SK-N-SH treated with all-trans-retinoic acid at 6 μM for 48 hours (cell line): ENCODE measurements at regions not wholly inside any gene's neighbourhood (a gene's known extent, or its start where the extent isn't known, plus 50 kb on each side); places are given as distances from the start of the nearest gene placed in this dataset.

Experiments
- ATAC-seq: fragments of 200-7000 bp; cut with Tn5 transposase; 3 replicates; pipeline ENCODE4 v1.9.1; 2020; ENCODE audit warnings: mild to moderate bottlenecking, moderate library complexity
- ARNTL ChIP-seq: fragments of 450-650 bp; formaldehyde crosslinking; IDR thresholded peaks from 2 replicates; pipeline ENCODE4 v1.5.0; 2020; ENCODE audit warnings: low read depth, mild to moderate bottlenecking, moderate library complexity, borderline replicate concordance
- BACH2 ChIP-seq: fragments of 250-450 bp; sonication (Bioruptor Pico); IDR thresholded peaks from 2 replicates; pipeline ENCODE4 v1.9.0; 2021; ENCODE audit warnings: mild to moderate bottlenecking, borderline replicate concordance
- CSDC2 ChIP-seq: fragments of 250-450 bp; sonication (Bioruptor Pico); IDR thresholded peaks from 2 replicates; pipeline ENCODE4 v1.5.0; 2020; ENCODE audit warnings: mild to moderate bottlenecking, moderate library complexity
- CSRNP3 ChIP-seq: fragments of 250-450 bp; sonication (Bioruptor Pico); IDR thresholded peaks from 2 replicates; pipeline ENCODE4 v1.5.1; 2021; ENCODE audit warnings: mild to moderate bottlenecking, moderate library complexity
- ESRRG ChIP-seq: fragments of 250-450 bp; sonication (Bioruptor Pico); IDR thresholded peaks from 2 replicates; pipeline ENCODE4 v1.6.1; 2021; ENCODE audit warnings: mild to moderate bottlenecking
- GLIS3 ChIP-seq: fragments of 250-450 bp; sonication (Bioruptor Pico); IDR thresholded peaks from 2 replicates; pipeline ENCODE4 v1.5.0; 2020; ENCODE audit warnings: mild to moderate bottlenecking, moderate library complexity
- OSR1 ChIP-seq: fragments of 250-450 bp; sonication (Bioruptor Pico); IDR thresholded peaks from 2 replicates; pipeline ENCODE4 v1.8.0; 2022; ENCODE audit warnings: moderate library complexity, mild to moderate bottlenecking, inconsistent platforms
- PATZ1 ChIP-seq: fragments of 250-450 bp; sonication (Bioruptor Pico); IDR thresholded peaks from 2 replicates; pipeline ENCODE4 v1.8.0; 2020; ENCODE audit warnings: mild to moderate bottlenecking, moderate library complexity, borderline replicate concordance
- POU6F1 ChIP-seq: fragments of 250-450 bp; sonication (Bioruptor Pico); IDR thresholded peaks from 2 replicates; pipeline ENCODE4 v1.8.0; 2021; ENCODE audit warnings: low read depth, mild to moderate bottlenecking, moderate library complexity, borderline replicate concordance
- PPARA ChIP-seq: fragments of 250-450 bp; sonication (Bioruptor Pico); IDR thresholded peaks from 2 replicates; pipeline ENCODE4 v1.5.0; 2020; ENCODE audit warnings: mild to moderate bottlenecking, borderline replicate concordance
- RARB ChIP-seq: fragments of 250-450 bp; sonication (Bioruptor Pico); IDR thresholded peaks from 2 replicates; pipeline ENCODE4 v1.8.0; 2021; ENCODE audit warnings: mild to moderate bottlenecking, moderate library complexity
- SNAI2 ChIP-seq: fragments of 250-450 bp; sonication (Bioruptor Pico); IDR thresholded peaks from 2 replicates; pipeline ENCODE4 v1.5.0; 2020; ENCODE audit warnings: mild to moderate bottlenecking, moderate library complexity
- TCF4 ChIP-seq: fragments of 250-450 bp; sonication (Bioruptor Pico); IDR thresholded peaks from 2 replicates; pipeline ENCODE4 v1.8.0; 2021; ENCODE audit warnings: mild to moderate bottlenecking, moderate library complexity, borderline replicate concordance
- TOX ChIP-seq: fragments of 250-450 bp; sonication (Bioruptor Pico); IDR thresholded peaks from 2 replicates; pipeline ENCODE4 v1.8.0; 2021; ENCODE audit warnings: mild to moderate bottlenecking, moderate library complexity, borderline replicate concordance
- ZC3H10 ChIP-seq: fragments of 250-450 bp; sonication (Bioruptor Pico); IDR thresholded peaks from 2 replicates; pipeline ENCODE4 v1.5.1; 2021; ENCODE audit warnings: mild to moderate bottlenecking, moderate library complexity
- ZFP3 ChIP-seq: fragments of 250-450 bp; sonication (Bioruptor Pico); IDR thresholded peaks from 2 replicates; pipeline ENCODE4 v1.5.0; 2020; ENCODE audit warnings: mild to moderate bottlenecking, moderate library complexity
- ZFP30 ChIP-seq: fragments of 450-650 bp; formaldehyde crosslinking; IDR thresholded peaks from 2 replicates; pipeline ENCODE4 v1.5.0; 2022; ENCODE audit warnings: mild to moderate bottlenecking, moderate library complexity
- ZNF70 ChIP-seq: fragments of 450-650 bp; formaldehyde crosslinking; IDR thresholded peaks from 2 replicates; pipeline ENCODE4 v1.5.0; 2020; ENCODE audit warnings: mild to moderate bottlenecking, moderate library complexity
- ZNF8 ChIP-seq: fragments of 450-650 bp; formaldehyde crosslinking; IDR thresholded peaks from 2 replicates; pipeline ENCODE4 v1.5.0; 2020; ENCODE audit warnings: mild to moderate bottlenecking, moderate library complexity
- TF ChIP-seq, protein P1 (sequence below): fragments of 250-450 bp; sonication (Bioruptor Pico); IDR thresholded peaks from 2 replicates; pipeline ENCODE4 v1.5.1; 2020; ENCODE audit warnings: low read depth, mild to moderate bottlenecking, moderate library complexity
- TF ChIP-seq, protein P2 (sequence below): fragments of 250-450 bp; sonication (Bioruptor Pico); IDR thresholded peaks from 2 replicates; pipeline ENCODE4 v1.5.0; 2020; ENCODE audit warnings: mild to moderate bottlenecking, moderate library complexity

GRCh38 chr2:17061028-17061427, 395.4 kb upstream of the CYRIA start:
- TF ChIP-seq ZC3H10 (CRISPR knock-in tag) (no peak), TCF4 (no peak), ZFP3 (CRISPR knock-in tag) (no peak), CSDC2 (CRISPR knock-in tag) (no peak), TOX (CRISPR knock-in tag) (no peak)
- TF ChIP-seq, protein P1, sequence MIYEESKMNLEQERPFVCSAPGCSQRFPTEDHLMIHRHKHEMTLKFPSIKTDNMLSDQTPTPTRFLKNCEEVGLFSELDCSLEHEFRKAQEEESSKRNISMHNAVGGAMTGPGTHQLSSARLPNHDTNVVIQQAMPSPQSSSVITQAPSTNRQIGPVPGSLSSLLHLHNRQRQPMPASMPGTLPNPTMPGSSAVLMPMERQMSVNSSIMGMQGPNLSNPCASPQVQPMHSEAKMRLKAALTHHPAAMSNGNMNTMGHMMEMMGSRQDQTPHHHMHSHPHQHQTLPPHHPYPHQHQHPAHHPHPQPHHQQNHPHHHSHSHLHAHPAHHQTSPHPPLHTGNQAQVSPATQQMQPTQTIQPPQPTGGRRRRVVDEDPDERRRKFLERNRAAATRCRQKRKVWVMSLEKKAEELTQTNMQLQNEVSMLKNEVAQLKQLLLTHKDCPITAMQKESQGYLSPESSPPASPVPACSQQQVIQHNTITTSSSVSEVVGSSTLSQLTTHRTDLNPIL (CRISPR knock-in tag): no peak
- TF ChIP-seq, all 23 proteins: peak for 0
- no peak for ATAC-seq

DNA sequence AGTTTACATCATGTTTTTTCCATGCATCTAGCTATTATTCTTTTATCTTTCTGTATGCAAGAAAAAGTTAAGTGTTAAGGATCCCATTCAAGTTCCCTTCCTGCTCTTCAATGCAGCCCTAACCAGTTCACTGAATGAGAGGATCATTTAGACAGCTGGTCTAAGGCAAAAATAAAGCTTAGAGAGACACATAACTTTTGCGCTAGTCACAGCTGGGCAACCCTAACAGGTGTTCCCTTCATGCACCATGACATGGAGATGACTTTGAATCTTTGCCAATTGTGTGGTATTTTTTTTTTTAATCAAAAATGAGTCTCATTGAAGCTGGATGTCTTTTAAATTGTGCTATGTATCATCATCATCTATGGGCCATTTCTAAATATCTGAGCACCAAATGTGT, 393.8 kb upstream of the CYRIA start:
- no peak for ATAC-seq
- TF ChIP-seq TOX (CRISPR knock-in tag) (no peak), ZFP3 (CRISPR knock-in tag) (no peak), ESRRG (CRISPR knock-in tag) (no peak), PPARA (CRISPR knock-in tag) (no peak), TCF4 (no peak), RARB (CRISPR knock-in tag) (no peak), CSDC2 (CRISPR knock-in tag) (no peak), ZFP30 (CRISPR knock-in tag) (no peak), POU6F1 (CRISPR knock-in tag) (no peak), BACH2 (no peak), SNAI2 (CRISPR knock-in tag) (no peak), CSRNP3 (CRISPR knock-in tag) (no peak), ZNF70 (CRISPR knock-in tag) (no peak), PATZ1 (no peak), OSR1 (no peak)
- TF ChIP-seq, protein P1 (CRISPR knock-in tag): no peak
- TF ChIP-seq, protein P2, sequence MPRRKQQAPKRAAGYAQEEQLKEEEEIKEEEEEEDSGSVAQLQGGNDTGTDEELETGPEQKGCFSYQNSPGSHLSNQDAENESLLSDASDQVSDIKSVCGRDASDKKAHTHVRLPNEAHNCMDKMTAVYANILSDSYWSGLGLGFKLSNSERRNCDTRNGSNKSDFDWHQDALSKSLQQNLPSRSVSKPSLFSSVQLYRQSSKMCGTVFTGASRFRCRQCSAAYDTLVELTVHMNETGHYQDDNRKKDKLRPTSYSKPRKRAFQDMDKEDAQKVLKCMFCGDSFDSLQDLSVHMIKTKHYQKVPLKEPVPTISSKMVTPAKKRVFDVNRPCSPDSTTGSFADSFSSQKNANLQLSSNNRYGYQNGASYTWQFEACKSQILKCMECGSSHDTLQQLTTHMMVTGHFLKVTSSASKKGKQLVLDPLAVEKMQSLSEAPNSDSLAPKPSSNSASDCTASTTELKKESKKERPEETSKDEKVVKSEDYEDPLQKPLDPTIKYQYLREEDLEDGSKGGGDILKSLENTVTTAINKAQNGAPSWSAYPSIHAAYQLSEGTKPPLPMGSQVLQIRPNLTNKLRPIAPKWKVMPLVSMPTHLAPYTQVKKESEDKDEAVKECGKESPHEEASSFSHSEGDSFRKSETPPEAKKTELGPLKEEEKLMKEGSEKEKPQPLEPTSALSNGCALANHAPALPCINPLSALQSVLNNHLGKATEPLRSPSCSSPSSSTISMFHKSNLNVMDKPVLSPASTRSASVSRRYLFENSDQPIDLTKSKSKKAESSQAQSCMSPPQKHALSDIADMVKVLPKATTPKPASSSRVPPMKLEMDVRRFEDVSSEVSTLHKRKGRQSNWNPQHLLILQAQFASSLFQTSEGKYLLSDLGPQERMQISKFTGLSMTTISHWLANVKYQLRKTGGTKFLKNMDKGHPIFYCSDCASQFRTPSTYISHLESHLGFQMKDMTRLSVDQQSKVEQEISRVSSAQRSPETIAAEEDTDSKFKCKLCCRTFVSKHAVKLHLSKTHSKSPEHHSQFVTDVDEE: no peak

GRCh38 chr2:17058772-17059402, 393.3 kb upstream of the CYRIA start:
- ATAC-seq: no peak
- TF ChIP-seq ZFP30 (CRISPR knock-in tag): no peak
- TF ChIP-seq, protein P2: no peak
- TF ChIP-seq ZNF8 (CRISPR knock-in tag): no peak
- TF ChIP-seq PATZ1: no peak
- TF ChIP-seq ZNF70 (CRISPR knock-in tag): no peak
- TF ChIP-seq GLIS3: no peak
- no peak for TF ChIP-seq ARNTL (CRISPR knock-in tag)
- no peak for TF ChIP-seq ESRRG (CRISPR knock-in tag)
